Activated T-helper 1 cell treated with anti-CD3 and anti-CD28 coated beads, Interleukin-12 subunit alpha, Interleukin-12 subunit beta, Interleukin-2, Interleukin-4 antibody, amounts not matched to agents 30 ng/mL and 10 ng/mL and 1 ng/mL, durations not matched to agents 14 hours and 24 hours and 36 hours (primary cell): ENCODE measurements at regions not wholly inside any gene's neighbourhood (a gene's known extent, or its start where the extent isn't known, plus 50 kb on each side); places are given as distances from the start of the nearest gene placed in this dataset.
A peak's percentile ranks its signal among the peaks of the same experiment; 100 is the strongest.

ENCODE experiments used
- DNase-seq: peaks from one replicate; pipeline ENCODE4 v3.0.0; 2021; ENCODE audit warnings: low spot score
- H3K27ac Mint-ChIP-seq: one replicate; pipeline ENCODE4 v1.8.0; 2021; ENCODE audit warnings: mild to moderate bottlenecking, mixed read lengths
- H3K27me3 Mint-ChIP-seq: one replicate; pipeline ENCODE4 v1.8.0; 2022; ENCODE audit warnings: mild to moderate bottlenecking, moderate library complexity, mixed read lengths; ENCODE audit not compliant: insufficient read depth
- H3K36me3 Mint-ChIP-seq: one replicate; pipeline ENCODE4 v1.8.0; 2021; ENCODE audit warnings: low read depth, mixed read lengths
- H3K4me1 Mint-ChIP-seq: one replicate; pipeline ENCODE4 v1.8.0; 2021; ENCODE audit warnings: low read depth, mixed read lengths
- H3K4me3 Mint-ChIP-seq: one replicate; pipeline ENCODE4 v1.8.0; 2021; ENCODE audit warnings: mild to moderate bottlenecking, moderate library complexity, mixed read lengths
- H3K9me3 Mint-ChIP-seq: one replicate; pipeline ENCODE4 v1.8.0; 2021; ENCODE audit warnings: mixed read lengths
- intact Hi-C: fragments of 100-400 bp; cut with micrococcal nuclease; formaldehyde crosslinking; loops from one replicate; pipeline ENCODE4 v1.15.1; 2024

- intact Hi-C loops: loop anchor here (2.0 to 10.0 kb wide), 3 partner anchors 149 to 881 kb away; no protein-coding TSS in a partner anchor
- Mint-ChIP-seq H3K27me3 (no peaks in the 10 kb centered on the region), H3K9me3 (peaks cover 31% of the 10 kb centered on the region), H3K36me3 (peaks cover 23% of the 10 kb centered on the region), H3K4me3 (peak overlapping the region; percentile 10), H3K27ac (peak overlapping the region; percentile 31), H3K4me1 (peaks cover 56% of the 10 kb centered on the region)
- DNase-seq: no peak
Observed at GRCh38 chr3:106183762-106184391, 315.1 kb upstream of the CBLB start.

GRCh38 chr3:106184540-106185457 is 316.0 kb upstream of the CBLB start:
- H3K36me3 Mint-ChIP-seq: peaks cover 18% of the 10 kb centered on the region
- peaks cover 49% of the 10 kb centered on the region for H3K4me1 Mint-ChIP-seq
- peak overlapping the region; percentile 84 for H3K27ac Mint-ChIP-seq
- intact Hi-C loops: loop anchor here (1.0 to 10.0 kb wide), 5 partner anchors 7 to 880 kb away; no protein-coding TSS in a partner anchor
- peak overlapping the region; percentile 39 for H3K4me3 Mint-ChIP-seq
- H3K9me3 Mint-ChIP-seq: peaks cover 25% of the 10 kb centered on the region
- H3K27me3 Mint-ChIP-seq: no peaks in the 10 kb centered on the region
- DNase-seq: no peak

GRCh38 chr3:106185949-106186348 is 317.1 kb upstream of the CBLB start:
- Mint-ChIP-seq H3K27me3 (no peaks in the 10 kb centered on the region), H3K9me3 (peaks cover 20% of the 10 kb centered on the region), H3K4me3 (peak overlapping the region; percentile 42), H3K4me1 (peaks cover 56% of the 10 kb centered on the region), H3K36me3 (peaks cover 14% of the 10 kb centered on the region), H3K27ac (peak overlapping the region; percentile 84)
- intact Hi-C loops: loop anchor here (1.0 to 10.0 kb wide), 5 partner anchors 9 to 879 kb away; no protein-coding TSS in a partner anchor
- no peak for DNase-seq

- peaks cover 18% of the 10 kb centered on the region for H3K36me3 Mint-ChIP-seq
Observed at GRCh38 chr3:106190296-106190695, 321.5 kb upstream of the CBLB start.

GRCh38 chr3:106191211-106191610 is 322.4 kb upstream of the CBLB start:
- intact Hi-C loops: no loop called here
- no peak for DNase-seq
- no peak overlapping the region for H3K4me3 Mint-ChIP-seq
- peaks cover 18% of the 10 kb centered on the region for H3K36me3 Mint-ChIP-seq
- peaks cover 36% of the 10 kb centered on the region for H3K4me1 Mint-ChIP-seq
- H3K27me3 Mint-ChIP-seq: no peaks in the 10 kb centered on the region
- H3K9me3 Mint-ChIP-seq: peaks cover 31% of the 10 kb centered on the region
- H3K27ac Mint-ChIP-seq: no peak overlapping the region

More at GRCh38 chr3:106190296-106190695, 321.5 kb upstream of the CBLB start:
- Mint-ChIP-seq H3K27me3 (no peaks in the 10 kb centered on the region), H3K27ac (no peak overlapping the region), H3K4me1 (peaks cover 45% of the 10 kb centered on the region), H3K9me3 (peaks cover 29% of the 10 kb centered on the region), H3K4me3 (no peak overlapping the region)
- intact Hi-C loops: no loop called here
- no peak for DNase-seq

GRCh38 chr3:106191913-106192312 is 323.1 kb upstream of the CBLB start:
- Mint-ChIP-seq H3K4me3 (no peak overlapping the region), H3K36me3 (peaks cover 21% of the 10 kb centered on the region), H3K27me3 (no peaks in the 10 kb centered on the region), H3K9me3 (peaks cover 36% of the 10 kb centered on the region), H3K27ac (no peak overlapping the region), H3K4me1 (peaks cover 33% of the 10 kb centered on the region)
- no peak for DNase-seq
- intact Hi-C loops: no loop called here

GRCh38 chr3:106193876-106194275 is 325.1 kb upstream of the CBLB start:
- DNase-seq: no peak
- Mint-ChIP-seq H3K4me3 (no peak overlapping the region), H3K27ac (no peak overlapping the region), H3K4me1 (peaks cover 33% of the 10 kb centered on the region), H3K27me3 (no peaks in the 10 kb centered on the region), H3K9me3 (peaks cover 37% of the 10 kb centered on the region), H3K36me3 (peaks cover 26% of the 10 kb centered on the region)
- intact Hi-C loops: no loop called here

- no peak for DNase-seq
- Mint-ChIP-seq H3K36me3 (peaks cover 26% of the 10 kb centered on the region), H3K4me3 (no peak overlapping the region), H3K4me1 (peaks cover 32% of the 10 kb centered on the region), H3K27ac (no peak overlapping the region), H3K27me3 (no peaks in the 10 kb centered on the region), H3K9me3 (peaks cover 37% of the 10 kb centered on the region)
- intact Hi-C loops: no loop called here
Observed at GRCh38 chr3:106194726-106195125, 325.9 kb upstream of the CBLB start.

GRCh38 chr3:106197532-106198194 is 328.9 kb upstream of the CBLB start:
- intact Hi-C loops: no loop called here
- Mint-ChIP-seq H3K9me3 (peaks cover 37% of the 10 kb centered on the region), H3K36me3 (peaks cover 28% of the 10 kb centered on the region), H3K4me3 (no peak overlapping the region), H3K27ac (peak overlapping the region; percentile 14), H3K27me3 (no peaks in the 10 kb centered on the region), H3K4me1 (peaks cover 20% of the 10 kb centered on the region)
- DNase-seq: no peak

- peaks cover 19% of the 10 kb centered on the region for H3K9me3 Mint-ChIP-seq
- H3K27me3 Mint-ChIP-seq: no peaks in the 10 kb centered on the region
- no peak for DNase-seq
- peaks cover 19% of the 10 kb centered on the region for H3K36me3 Mint-ChIP-seq
- no peak overlapping the region for H3K4me3 Mint-ChIP-seq
- intact Hi-C loops: no loop called here
- H3K4me1 Mint-ChIP-seq: peaks cover 49% of the 10 kb centered on the region
- H3K27ac Mint-ChIP-seq: peak overlapping the region; percentile 67
Observed at GRCh38 chr3:106204160-106204868, 335.5 kb upstream of the CBLB start.

- Mint-ChIP-seq H3K27me3 (no peaks in the 10 kb centered on the region), H3K27ac (peak overlapping the region; percentile 92), H3K4me1 (peaks cover 58% of the 10 kb centered on the region), H3K36me3 (peaks cover 18% of the 10 kb centered on the region), H3K4me3 (peak overlapping the region; percentile 54), H3K9me3 (peaks cover 19% of the 10 kb centered on the region)
- DNase-seq: no peak
- intact Hi-C loops: loop anchor here (1.0 to 5.0 kb wide), 7 partner anchors 9 to 340 kb away; no protein-coding TSS in a partner anchor
Observed at GRCh38 chr3:106206146-106206545, 337.3 kb upstream of the CBLB start.

GRCh38 chr3:106206613-106207012 is 337.8 kb upstream of the CBLB start:
- H3K27ac Mint-ChIP-seq: peak overlapping the region; percentile 92
- peaks cover 62% of the 10 kb centered on the region for H3K4me1 Mint-ChIP-seq
- peak overlapping the region; percentile 49 for H3K4me3 Mint-ChIP-seq
- no peak for DNase-seq
- peaks cover 16% of the 10 kb centered on the region for H3K36me3 Mint-ChIP-seq
- H3K27me3 Mint-ChIP-seq: no peaks in the 10 kb centered on the region
- H3K9me3 Mint-ChIP-seq: peaks cover 17% of the 10 kb centered on the region
- intact Hi-C loops: loop anchor here (1.0 to 5.0 kb wide), 7 partner anchors 9 to 340 kb away; no protein-coding TSS in a partner anchor
